ENCODE measurements at regions not wholly inside any gene's neighbourhood (a gene's known extent, or its start where the extent isn't known, plus 50 kb on each side); places are given as distances from the start of the nearest gene placed in this dataset.

DNA sequence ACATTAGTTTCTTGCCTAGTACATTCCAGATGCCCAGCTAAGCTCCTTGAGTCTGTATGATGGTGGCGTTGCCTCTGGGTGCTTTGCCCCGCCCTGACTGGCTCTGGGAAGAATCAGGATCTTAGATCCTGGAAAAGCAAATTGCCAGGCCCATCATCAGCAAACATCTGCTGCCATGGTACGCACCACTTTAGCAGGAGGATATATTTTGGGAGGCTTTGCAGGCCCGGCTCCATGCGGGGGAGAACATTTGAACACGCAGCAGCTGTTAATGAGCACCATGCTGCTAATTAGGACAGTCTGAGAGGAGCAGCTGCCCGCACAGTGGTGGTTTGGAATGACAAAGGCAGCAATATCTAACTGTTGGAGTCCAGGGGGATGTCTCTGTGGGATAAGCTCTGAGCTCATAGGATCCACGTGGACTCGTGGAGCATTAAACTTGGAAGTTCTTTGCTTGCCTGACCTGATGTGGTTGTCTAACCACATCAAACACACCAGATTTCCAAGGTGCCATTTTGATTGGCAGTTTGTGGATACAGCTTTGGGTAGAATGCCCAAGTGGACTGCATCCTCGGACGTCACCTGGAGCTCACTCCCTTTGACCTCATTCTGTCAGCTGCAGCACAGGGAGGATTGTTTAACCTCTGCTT, 217.0 kb upstream of the ZBED5 start:
- TF ChIP-seq, protein P1, sequence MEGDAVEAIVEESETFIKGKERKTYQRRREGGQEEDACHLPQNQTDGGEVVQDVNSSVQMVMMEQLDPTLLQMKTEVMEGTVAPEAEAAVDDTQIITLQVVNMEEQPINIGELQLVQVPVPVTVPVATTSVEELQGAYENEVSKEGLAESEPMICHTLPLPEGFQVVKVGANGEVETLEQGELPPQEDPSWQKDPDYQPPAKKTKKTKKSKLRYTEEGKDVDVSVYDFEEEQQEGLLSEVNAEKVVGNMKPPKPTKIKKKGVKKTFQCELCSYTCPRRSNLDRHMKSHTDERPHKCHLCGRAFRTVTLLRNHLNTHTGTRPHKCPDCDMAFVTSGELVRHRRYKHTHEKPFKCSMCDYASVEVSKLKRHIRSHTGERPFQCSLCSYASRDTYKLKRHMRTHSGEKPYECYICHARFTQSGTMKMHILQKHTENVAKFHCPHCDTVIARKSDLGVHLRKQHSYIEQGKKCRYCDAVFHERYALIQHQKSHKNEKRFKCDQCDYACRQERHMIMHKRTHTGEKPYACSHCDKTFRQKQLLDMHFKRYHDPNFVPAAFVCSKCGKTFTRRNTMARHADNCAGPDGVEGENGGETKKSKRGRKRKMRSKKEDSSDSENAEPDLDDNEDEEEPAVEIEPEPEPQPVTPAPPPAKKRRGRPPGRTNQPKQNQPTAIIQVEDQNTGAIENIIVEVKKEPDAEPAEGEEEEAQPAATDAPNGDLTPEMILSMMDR (IDR thresholded peaks at IDR 0.05) = no peak
- TF ChIP-seq POLR2A (IDR thresholded peaks at IDR 0.05) = no peak

Measured in Peyer's patch (tissue), 4 donors.